Esophagus squamous epithelium (tissue), 5 donors: ENCODE measurements at regions not wholly inside any gene's neighbourhood (a gene's known extent, or its start where the extent isn't known, plus 50 kb on each side); places are given as distances from the start of the nearest gene placed in this dataset.
"Not testable (repeated sequence)": the region's sequence is repeated elsewhere in the genome, so short reads cannot be mapped to it uniquely, and the experiment has no call there.

Experiments used
- DNase-seq: peaks from one replicate; lab custom pipeline; 2025; lab: John Stamatoyannopoulos, UW
- H3K27ac ChIP-seq, 4 donors: fragments of 200-600 bp; sonication (generic); one replicate each; pipeline ENCODE4 v1.5.1; 2016 to 2019; ENCODE audit warnings: mild to moderate bottlenecking in 1 of 4
- H3K27me3 ChIP-seq, 4 donors: fragments of 200-600 bp; sonication (generic); 1 replicate in 3 of 4; 2 replicates in 1 of 4; pipeline versions ENCODE4 v1.5.1 to v1.6.0; 2017 to 2021; ENCODE audit warnings: antibody characterized with exemption in 1 of 4
- H3K36me3 ChIP-seq, 3 donors: fragments of 200-600 bp; sonication (generic); one replicate each; pipeline ENCODE4 v1.5.1; 2016 to 2019
- H3K4me1 ChIP-seq, 3 donors: fragments of 200-600 bp; sonication (generic); one replicate each; pipeline ENCODE4 v1.5.1; 2017 to 2019
- H3K4me3 ChIP-seq, 4 donors: fragments of 200-600 bp; sonication (generic); 1 replicate in 3 of 4; 2 replicates in 1 of 4; pipeline ENCODE4 v1.5.1; 2016 to 2019; ENCODE audit warnings: mild to moderate bottlenecking in 2 of 4, moderate library complexity in 1 of 4
- H3K9me3 ChIP-seq, 3 donors: fragments of 200-600 bp; sonication (generic); one replicate each; pipeline ENCODE4 v1.5.1; 2016 to 2019
- CTCF ChIP-seq, 6 experiments: fragments of 450-650 bp in 4 of 6; fragments of 200-600 bp in 2 of 6; sonication (generic) in 2 of 6; IDR thresholded peaks; one replicate each; pipeline ENCODE4 v1.5.1; 2016 to 2019; ENCODE audit warnings: antibody characterized with exemption in 6 of 6, mild to moderate bottlenecking in 4 of 6, moderate library complexity in 4 of 6
- POLR2A ChIP-seq, 4 donors: fragments of 450-650 bp; IDR thresholded peaks; one replicate each; pipeline ENCODE4 v1.6.1; 2017; ENCODE audit warnings: antibody characterized with exemption in 4 of 4, mild to moderate bottlenecking in 4 of 4, moderate library complexity in 3 of 4
- WGBS, 2 donors: methylation state at CpG; one replicate each; pipeline ENCODE4 v1.1.5; 2018; 5-methylcytosine and 5-hydroxymethylcytosine counted together
- intact Hi-C: fragments of 100-400 bp; cut with DNase I; formaldehyde crosslinking; loops from one replicate; pipeline ENCODE4 v1.15.0; 2022
- donor health status: DM: yes; HTN: yes; CAD: no.

- Histone ChIP-seq H3K4me1 (no peaks in the 10 kb centered on the region), H3K36me3 (no peaks in the 10 kb centered on the region), H3K27me3 (no peaks in the 10 kb centered on the region), H3K4me3 (no peak overlapping the region), H3K9me3 (no peaks in the 10 kb centered on the region), H3K27ac (no peak overlapping the region)
- intact Hi-C loops: no loop called here
- TF ChIP-seq CTCF (IDR thresholded peaks at IDR 0.05) (no peak), POLR2A (IDR thresholded peaks at IDR 0.05) (no peak)
- no peak for DNase-seq
Observed at GRCh38 chr5:98372351-98372750, 401.1 kb upstream of the RGMB start.

DNA sequence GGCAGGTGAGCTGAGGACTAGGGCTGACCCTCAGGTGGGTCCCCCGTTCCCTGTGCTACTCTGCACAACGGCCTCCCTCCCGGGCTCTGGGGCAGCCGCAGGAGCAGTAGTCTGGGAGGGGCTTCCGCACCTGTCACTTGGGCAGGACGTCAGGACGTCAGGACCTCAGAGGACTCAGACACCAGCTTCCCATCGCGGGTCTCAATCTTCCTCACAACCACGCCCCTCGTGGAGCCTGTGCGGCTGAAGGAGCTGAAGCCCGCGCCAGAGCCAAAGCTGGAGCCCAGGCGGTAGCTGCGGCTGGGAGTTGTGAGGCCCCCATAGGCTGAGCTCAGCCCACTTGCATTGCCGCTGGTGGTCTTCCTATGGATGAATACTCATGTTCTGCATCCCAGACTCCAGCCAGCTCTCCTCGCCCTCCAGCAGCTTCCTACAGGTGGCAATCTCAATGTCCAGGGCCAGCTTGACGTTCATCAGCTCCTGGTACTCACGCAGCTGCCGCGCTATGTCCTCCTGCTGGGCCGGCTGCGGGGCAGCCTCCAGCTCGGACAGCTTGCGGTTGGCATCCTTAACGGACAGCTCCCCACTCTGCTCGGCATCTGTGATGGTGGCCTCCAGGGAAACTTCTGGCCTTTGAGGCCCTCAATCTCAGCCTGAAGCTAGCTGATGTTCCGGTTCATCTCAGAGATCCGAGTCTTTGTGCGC lies 381.4 kb upstream of the RGMB start:
- Histone ChIP-seq H3K36me3 (no peaks in the 10 kb centered on the region), H3K4me1 (no peaks in the 10 kb centered on the region), H3K27me3 (no peaks in the 10 kb centered on the region), H3K9me3 (no peaks in the 10 kb centered on the region), H3K27ac (no peak overlapping the region), H3K4me3 (no peak overlapping the region)
- intact Hi-C loops: no loop called here
- 92 to 100% methylated on average over 7 to 23 of the region's 31 CpGs for WGBS, 2 donors
- DNase-seq: no peak
- no peak for TF ChIP-seq CTCF (IDR thresholded peaks at IDR 0.05)
- TF ChIP-seq POLR2A (IDR thresholded peaks at IDR 0.05): no peak

- WGBS, 2 donors: 83 to 95% methylated on average over 2 to 4 of the region's 8 CpGs
- intact Hi-C loops, H3K27ac ChIP-seq, H3K4me1 ChIP-seq, H3K4me3 ChIP-seq, DNase-seq, H3K27me3 ChIP-seq, H3K9me3 ChIP-seq, H3K36me3 ChIP-seq: not testable (repeated sequence)
Observed at GRCh38 chr5:98393205-98393604, 380.3 kb upstream of the RGMB start.

GRCh38 chr5:98397081-98397480 lies 376.4 kb upstream of the RGMB start:
- whole genome bisulfite sequencing, 2 donors: 61 to 66% methylated on average over 3 of the region's 3 CpGs
- no peak for DNase-seq

GRCh38 chr5:98398465-98398864 lies 375.0 kb upstream of the RGMB start:
- Histone ChIP-seq H3K36me3 (no peaks in the 10 kb centered on the region), H3K4me3 (no peak overlapping the region), H3K27me3 (no peaks in the 10 kb centered on the region), H3K27ac (no peak overlapping the region), H3K9me3 (no peaks in the 10 kb centered on the region), H3K4me1 (no peaks in the 10 kb centered on the region)
- intact Hi-C loops: no loop called here
- DNase-seq: no peak
- WGBS, 2 donors: 88 to 90% methylated on average over 5 of the region's 5 CpGs
- TF ChIP-seq CTCF (IDR thresholded peaks at IDR 0.05) (no peak), POLR2A (IDR thresholded peaks at IDR 0.05) (no peak)

More at GRCh38 chr5:98397081-98397480, 376.4 kb upstream of the RGMB start:
- Histone ChIP-seq H3K4me1 (no peaks in the 10 kb centered on the region), H3K9me3 (no peaks in the 10 kb centered on the region), H3K27me3 (no peaks in the 10 kb centered on the region), H3K4me3 (no peak overlapping the region), H3K27ac (no peak overlapping the region), H3K36me3 (no peaks in the 10 kb centered on the region)
- intact Hi-C loops: no loop called here
- no peak for TF ChIP-seq CTCF (IDR thresholded peaks at IDR 0.05)
- TF ChIP-seq POLR2A (IDR thresholded peaks at IDR 0.05): no peak

DNA sequence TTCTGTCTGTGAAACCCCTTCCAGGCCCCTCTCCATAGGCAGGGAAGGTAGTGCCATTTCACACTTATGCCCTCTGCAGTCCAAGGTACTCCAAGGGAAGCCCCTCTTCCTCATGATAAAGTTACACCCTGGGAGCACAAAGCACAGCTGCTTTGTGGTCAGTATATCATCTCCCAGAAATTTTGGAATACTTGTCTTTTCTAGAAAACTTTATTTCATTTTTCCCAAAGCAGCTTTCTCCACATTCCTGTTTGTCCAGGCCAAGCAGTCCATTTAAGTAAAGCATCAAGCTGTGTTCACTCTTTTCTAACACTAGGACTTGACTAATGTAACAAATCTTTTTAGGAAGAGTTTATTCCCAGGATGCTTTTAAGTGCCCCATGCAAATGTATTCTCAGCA lies 371.8 kb upstream of the RGMB start:
- DNase-seq: no peak
- H3K36me3 ChIP-seq: no peaks in the 10 kb centered on the region
- H3K9me3 ChIP-seq: no peaks in the 10 kb centered on the region
- H3K27ac ChIP-seq: no peak overlapping the region
- no peak overlapping the region for H3K4me3 ChIP-seq
- H3K27me3 ChIP-seq: no peaks in the 10 kb centered on the region
- no peak for TF ChIP-seq POLR2A (IDR thresholded peaks at IDR 0.05)
- TF ChIP-seq CTCF (IDR thresholded peaks at IDR 0.05): no peak
- H3K4me1 ChIP-seq: no peaks in the 10 kb centered on the region
- intact Hi-C loops: no loop called here
